ENCODE measurements at regions not wholly inside any gene's neighbourhood (a gene's known extent, or its start where the extent isn't known, plus 50 kb on each side); places are given as distances from the start of the nearest gene placed in this dataset.

- no peaks in the 10 kb centered on the region for H3K36me3 ChIP-seq (ENCODE audit: insufficient read depth, low read length)
- H2AFZ ChIP-seq (ENCODE audit: low read length, unreplicated experiment) = no peak overlapping the region
- no peaks in the 10 kb centered on the region for H3K27me3 ChIP-seq (ENCODE audit: insufficient read depth, low read length)
- no peak overlapping the region for H3K4me3 ChIP-seq (ENCODE audit: low read depth, low read length)
- no peaks in the 10 kb centered on the region for H3K4me1 ChIP-seq (ENCODE audit: control insufficient read depth, insufficient read depth, low read length, unreplicated experiment)
- no peaks in the 10 kb centered on the region for H3K79me2 ChIP-seq (ENCODE audit: control insufficient read depth, insufficient read depth, low read length, unreplicated experiment)
- H3K27ac ChIP-seq (ENCODE audit: low read depth, low read length) = no peak overlapping the region
Observed at GRCh38 chr2:2836343-2837070, 505.4 kb upstream of the MYT1L start.

- Histone ChIP-seq H3K4me3 (ENCODE audit: low read depth, low read length) (no peak overlapping the region), H2AFZ (ENCODE audit: low read length, unreplicated experiment) (no peak overlapping the region), H3K4me1 (ENCODE audit: control insufficient read depth, insufficient read depth, low read length, unreplicated experiment) (no peaks in the 10 kb centered on the region), H3K27ac (ENCODE audit: low read depth, low read length) (no peak overlapping the region), H3K27me3 (ENCODE audit: insufficient read depth, low read length) (no peaks in the 10 kb centered on the region), H3K36me3 (ENCODE audit: insufficient read depth, low read length) (no peaks in the 10 kb centered on the region), H3K79me2 (ENCODE audit: control insufficient read depth, insufficient read depth, low read length, unreplicated experiment) (no peaks in the 10 kb centered on the region)
Observed at GRCh38 chr2:2834516-2835254, 503.6 kb upstream of the MYT1L start.

GRCh38 chr2:2834105-2834504 is 503.0 kb upstream of the MYT1L start:
- Histone ChIP-seq H3K79me2 (ENCODE audit: control insufficient read depth, insufficient read depth, low read length, unreplicated experiment) (no peaks in the 10 kb centered on the region), H3K4me3 (ENCODE audit: low read depth, low read length) (no peak overlapping the region), H3K4me1 (ENCODE audit: control insufficient read depth, insufficient read depth, low read length, unreplicated experiment) (no peaks in the 10 kb centered on the region), H3K27me3 (ENCODE audit: insufficient read depth, low read length) (no peaks in the 10 kb centered on the region), H3K36me3 (ENCODE audit: insufficient read depth, low read length) (no peaks in the 10 kb centered on the region), H3K27ac (ENCODE audit: low read depth, low read length) (no peak overlapping the region), H2AFZ (ENCODE audit: low read length, unreplicated experiment) (no peak overlapping the region)

- H3K27me3 ChIP-seq (ENCODE audit: insufficient read depth, low read length) = no peaks in the 10 kb centered on the region
- no peaks in the 10 kb centered on the region for H3K79me2 ChIP-seq (ENCODE audit: control insufficient read depth, insufficient read depth, low read length, unreplicated experiment)
- no peaks in the 10 kb centered on the region for H3K36me3 ChIP-seq (ENCODE audit: insufficient read depth, low read length)
- no peaks in the 10 kb centered on the region for H3K4me1 ChIP-seq (ENCODE audit: control insufficient read depth, insufficient read depth, low read length, unreplicated experiment)
- H3K27ac ChIP-seq (ENCODE audit: low read depth, low read length) = no peak overlapping the region
- H2AFZ ChIP-seq (ENCODE audit: low read length, unreplicated experiment) = no peak overlapping the region
- H3K4me3 ChIP-seq (ENCODE audit: low read depth, low read length) = no peak overlapping the region
Observed at GRCh38 chr2:2832657-2833056, 501.6 kb upstream of the MYT1L start.

- Histone ChIP-seq H2AFZ (ENCODE audit: low read length, unreplicated experiment) (no peak overlapping the region), H3K27me3 (ENCODE audit: insufficient read depth, low read length) (no peaks in the 10 kb centered on the region), H3K36me3 (ENCODE audit: insufficient read depth, low read length) (no peaks in the 10 kb centered on the region), H3K4me1 (ENCODE audit: control insufficient read depth, insufficient read depth, low read length, unreplicated experiment) (no peaks in the 10 kb centered on the region), H3K27ac (ENCODE audit: low read depth, low read length) (no peak overlapping the region), H3K4me3 (ENCODE audit: low read depth, low read length) (no peak overlapping the region), H3K79me2 (ENCODE audit: control insufficient read depth, insufficient read depth, low read length, unreplicated experiment) (no peaks in the 10 kb centered on the region)
Observed at GRCh38 chr2:2831633-2832032, 500.6 kb upstream of the MYT1L start.

DNA sequence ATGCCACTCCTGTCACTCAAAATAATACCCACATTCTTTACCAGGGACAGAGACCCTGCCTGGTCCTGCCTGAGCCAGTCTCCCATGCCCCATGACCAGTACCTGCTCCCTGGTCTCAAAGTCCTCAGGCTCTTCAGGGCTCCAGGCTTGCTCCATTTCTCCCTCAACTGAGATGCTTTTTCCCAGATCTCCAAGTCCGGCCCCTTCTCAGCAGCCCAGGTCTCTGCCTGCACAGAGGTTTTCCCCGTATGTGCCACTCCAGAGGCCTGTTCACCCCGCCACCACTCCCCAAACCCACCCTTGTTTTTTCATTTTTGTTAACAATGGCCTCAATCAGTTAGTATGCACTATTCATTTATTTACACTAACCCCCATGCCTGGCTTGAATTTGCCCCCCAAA is 499.5 kb upstream of the MYT1L start:
- Histone ChIP-seq H3K79me2 (ENCODE audit: control insufficient read depth, insufficient read depth, low read length, unreplicated experiment) (no peaks in the 10 kb centered on the region), H3K27ac (ENCODE audit: low read depth, low read length) (no peak overlapping the region), H3K27me3 (ENCODE audit: insufficient read depth, low read length) (no peaks in the 10 kb centered on the region)

DNA sequence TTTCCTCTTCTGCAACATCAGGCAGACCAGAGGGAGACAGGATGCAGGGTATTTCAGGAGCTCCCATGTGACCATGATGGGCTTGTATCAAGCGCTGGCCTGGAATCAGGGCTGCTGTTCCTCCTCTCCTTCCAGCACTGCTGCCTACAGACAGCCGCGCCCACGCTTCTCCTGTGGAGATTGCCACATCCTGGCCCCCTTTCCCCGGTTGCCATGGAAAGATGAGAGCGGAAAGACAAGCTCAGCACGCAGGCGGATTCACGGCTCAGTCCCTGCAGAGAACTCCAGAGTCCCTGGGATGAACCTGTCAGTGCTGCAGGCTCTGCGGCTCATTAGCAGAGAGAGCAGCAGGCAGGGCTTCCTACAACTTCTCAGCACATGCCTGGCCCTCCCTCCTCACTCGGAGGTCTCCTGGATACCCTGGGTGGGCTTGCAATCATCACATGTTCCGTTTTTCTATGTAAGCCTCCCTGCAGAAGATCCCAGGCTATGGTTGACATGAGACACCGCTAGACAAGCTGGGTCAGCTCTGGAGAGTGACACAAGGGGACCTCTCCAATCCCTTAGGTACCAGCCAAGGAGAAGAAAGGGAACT is 497.8 kb upstream of the MYT1L start:
- H3K4me1 ChIP-seq (ENCODE audit: control insufficient read depth, insufficient read depth, low read length, unreplicated experiment) = no peaks in the 10 kb centered on the region
- no peaks in the 10 kb centered on the region for H3K79me2 ChIP-seq (ENCODE audit: control insufficient read depth, insufficient read depth, low read length, unreplicated experiment)
- no peak overlapping the region for H3K4me3 ChIP-seq (ENCODE audit: low read depth, low read length)
- H2AFZ ChIP-seq (ENCODE audit: low read length, unreplicated experiment) = no peak overlapping the region
- H3K27ac ChIP-seq (ENCODE audit: low read depth, low read length) = no peak overlapping the region
- no peaks in the 10 kb centered on the region for H3K36me3 ChIP-seq (ENCODE audit: insufficient read depth, low read length)
- H3K27me3 ChIP-seq (ENCODE audit: insufficient read depth, low read length) = no peaks in the 10 kb centered on the region

More for the DNA sequence above, 499.5 kb upstream of the MYT1L start:
- Histone ChIP-seq H2AFZ (ENCODE audit: low read length, unreplicated experiment) (no peak overlapping the region), H3K4me1 (ENCODE audit: control insufficient read depth, insufficient read depth, low read length, unreplicated experiment) (no peaks in the 10 kb centered on the region), H3K36me3 (ENCODE audit: insufficient read depth, low read length) (no peaks in the 10 kb centered on the region), H3K4me3 (ENCODE audit: low read depth, low read length) (no peak overlapping the region)

- no peaks in the 10 kb centered on the region for H3K4me1 ChIP-seq (ENCODE audit: control insufficient read depth, insufficient read depth, low read length, unreplicated experiment)
- no peak overlapping the region for H2AFZ ChIP-seq (ENCODE audit: low read length, unreplicated experiment)
- H3K4me3 ChIP-seq (ENCODE audit: low read depth, low read length) = no peak overlapping the region
Observed at GRCh38 chr2:2827761-2828221, 496.7 kb upstream of the MYT1L start.

DNA sequence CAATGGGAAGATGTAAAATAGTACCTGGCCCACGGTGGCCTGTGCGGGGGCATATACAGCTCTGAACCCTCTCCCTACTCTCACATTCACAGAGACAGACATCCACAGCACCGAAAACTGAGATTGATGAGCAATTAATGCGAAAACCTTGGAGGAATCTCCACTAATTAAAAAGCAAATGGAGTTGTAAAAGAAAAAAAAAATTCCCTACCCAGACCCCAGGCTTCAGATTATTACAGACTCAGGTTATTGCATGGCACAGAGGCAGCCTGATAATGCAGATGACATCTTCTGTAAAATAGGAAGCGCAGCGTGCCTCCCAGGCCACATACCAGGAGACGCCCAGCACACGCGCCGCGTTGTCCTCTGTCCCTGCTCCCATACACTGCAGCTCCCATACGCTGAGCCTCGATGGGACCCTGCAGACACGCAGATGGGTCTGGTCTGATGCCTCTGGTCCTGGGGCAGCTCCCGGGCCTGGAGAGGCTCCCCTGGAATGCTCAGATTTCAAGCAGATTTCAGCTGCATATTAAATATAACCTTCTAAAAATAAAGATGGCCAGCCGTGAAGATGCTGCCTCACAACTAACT is 496.1 kb upstream of the MYT1L start:
- no peaks in the 10 kb centered on the region for H3K4me1 ChIP-seq (ENCODE audit: control insufficient read depth, insufficient read depth, low read length, unreplicated experiment)
- no peaks in the 10 kb centered on the region for H3K27me3 ChIP-seq (ENCODE audit: insufficient read depth, low read length)
- H3K4me3 ChIP-seq (ENCODE audit: low read depth, low read length) = no peak overlapping the region
- H3K27ac ChIP-seq (ENCODE audit: low read depth, low read length) = no peak overlapping the region
- H3K36me3 ChIP-seq (ENCODE audit: insufficient read depth, low read length) = no peaks in the 10 kb centered on the region
- H3K79me2 ChIP-seq (ENCODE audit: control insufficient read depth, insufficient read depth, low read length, unreplicated experiment) = no peaks in the 10 kb centered on the region
- H2AFZ ChIP-seq (ENCODE audit: low read length, unreplicated experiment) = no peak overlapping the region

More at GRCh38 chr2:2827761-2828221, 496.7 kb upstream of the MYT1L start:
- Histone ChIP-seq H3K79me2 (ENCODE audit: control insufficient read depth, insufficient read depth, low read length, unreplicated experiment) (no peaks in the 10 kb centered on the region), H3K27me3 (ENCODE audit: insufficient read depth, low read length) (no peaks in the 10 kb centered on the region), H3K27ac (ENCODE audit: low read depth, low read length) (no peak overlapping the region), H3K36me3 (ENCODE audit: insufficient read depth, low read length) (no peaks in the 10 kb centered on the region)

DNA sequence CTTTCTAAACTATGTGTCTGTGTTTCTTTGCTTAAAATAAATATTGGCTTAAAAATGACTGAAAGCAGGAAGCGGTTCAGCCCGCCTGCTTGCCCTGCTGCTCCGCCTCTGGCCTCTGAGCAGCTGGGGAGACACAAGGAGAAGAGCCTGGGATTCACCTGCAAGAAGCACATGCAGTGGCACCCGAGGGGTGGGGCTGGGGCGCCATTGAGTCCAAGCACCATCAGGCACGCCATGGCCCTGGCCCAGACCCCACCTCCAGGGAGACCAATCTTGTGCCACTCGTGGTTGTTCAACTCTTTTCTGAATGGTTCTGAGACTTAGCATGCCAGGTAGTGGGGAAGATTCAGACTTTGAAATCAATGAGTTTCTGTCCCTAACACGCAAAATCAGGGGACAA is 495.5 kb upstream of the MYT1L start:
- no peaks in the 10 kb centered on the region for H3K4me1 ChIP-seq (ENCODE audit: control insufficient read depth, insufficient read depth, low read length, unreplicated experiment)
- no peaks in the 10 kb centered on the region for H3K79me2 ChIP-seq (ENCODE audit: control insufficient read depth, insufficient read depth, low read length, unreplicated experiment)
- no peaks in the 10 kb centered on the region for H3K36me3 ChIP-seq (ENCODE audit: insufficient read depth, low read length)
- no peaks in the 10 kb centered on the region for H3K27me3 ChIP-seq (ENCODE audit: insufficient read depth, low read length)
- H3K27ac ChIP-seq (ENCODE audit: low read depth, low read length) = no peak overlapping the region
- no peak overlapping the region for H3K4me3 ChIP-seq (ENCODE audit: low read depth, low read length)
- H2AFZ ChIP-seq (ENCODE audit: low read length, unreplicated experiment) = no peak overlapping the region
